ENCODE measurements at regions not wholly inside any gene's neighbourhood (a gene's known extent, or its start where the extent isn't known, plus 50 kb on each side); places are given as distances from the start of the nearest gene placed in this dataset.

DNA sequence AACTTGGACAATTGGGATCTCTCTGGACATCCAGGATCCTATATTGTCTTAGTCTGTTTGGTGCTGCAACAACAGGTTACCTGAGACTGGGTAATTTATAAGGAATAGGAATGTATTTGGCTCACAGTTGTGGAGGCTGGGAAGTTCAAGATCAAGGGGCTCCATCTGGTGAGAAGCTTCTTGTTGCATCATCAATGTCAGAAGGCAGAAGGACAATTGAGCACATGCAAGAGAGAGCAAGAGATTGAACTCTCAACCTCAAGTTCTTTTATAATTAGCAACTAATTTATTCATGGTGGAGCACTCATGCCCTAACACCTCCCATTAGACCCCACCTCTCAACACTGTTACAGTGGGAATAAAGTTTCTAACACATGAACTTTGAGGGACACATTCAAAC, 124.7 kb upstream of the ETV3 start:
- TF ChIP-seq POLR2AphosphoS5 (IDR thresholded peaks at IDR 0.05; ENCODE audit: low read depth) (no peak), REST (IDR thresholded peaks at IDR 0.05; ENCODE audit: unreplicated experiment) (no peak), EZH2phosphoT487 (IDR thresholded peaks at IDR 0.05; ENCODE audit: unreplicated experiment) (no peak)
- TF ChIP-seq, protein P1, sequence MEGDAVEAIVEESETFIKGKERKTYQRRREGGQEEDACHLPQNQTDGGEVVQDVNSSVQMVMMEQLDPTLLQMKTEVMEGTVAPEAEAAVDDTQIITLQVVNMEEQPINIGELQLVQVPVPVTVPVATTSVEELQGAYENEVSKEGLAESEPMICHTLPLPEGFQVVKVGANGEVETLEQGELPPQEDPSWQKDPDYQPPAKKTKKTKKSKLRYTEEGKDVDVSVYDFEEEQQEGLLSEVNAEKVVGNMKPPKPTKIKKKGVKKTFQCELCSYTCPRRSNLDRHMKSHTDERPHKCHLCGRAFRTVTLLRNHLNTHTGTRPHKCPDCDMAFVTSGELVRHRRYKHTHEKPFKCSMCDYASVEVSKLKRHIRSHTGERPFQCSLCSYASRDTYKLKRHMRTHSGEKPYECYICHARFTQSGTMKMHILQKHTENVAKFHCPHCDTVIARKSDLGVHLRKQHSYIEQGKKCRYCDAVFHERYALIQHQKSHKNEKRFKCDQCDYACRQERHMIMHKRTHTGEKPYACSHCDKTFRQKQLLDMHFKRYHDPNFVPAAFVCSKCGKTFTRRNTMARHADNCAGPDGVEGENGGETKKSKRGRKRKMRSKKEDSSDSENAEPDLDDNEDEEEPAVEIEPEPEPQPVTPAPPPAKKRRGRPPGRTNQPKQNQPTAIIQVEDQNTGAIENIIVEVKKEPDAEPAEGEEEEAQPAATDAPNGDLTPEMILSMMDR (conservative IDR thresholded peaks at IDR 0.05; ENCODE audit: low read depth in 2 of 2): no peak
